Thyroid gland (tissue), 4 donors: ENCODE measurements at regions not wholly inside any gene's neighbourhood (a gene's known extent, or its start where the extent isn't known, plus 50 kb on each side); places are given as distances from the start of the nearest gene placed in this dataset.

Experiments used
- POLR2A ChIP-seq, 2 donors: fragments of 450-650 bp; IDR thresholded peaks; one replicate each; pipeline ENCODE4 v1.6.1; 2017; ENCODE audit warnings: antibody characterized with exemption in 2 of 2, mild to moderate bottlenecking in 2 of 2, moderate library complexity in 1 of 2
- TF ChIP-seq, protein P1 (sequence below), 6 experiments: fragments of 200-600 bp in 3 of 6; fragments of 450-650 bp in 3 of 6; sonication (generic) in 3 of 6; IDR thresholded peaks; one replicate each; pipeline ENCODE4 v1.5.1; 2016 to 2019; ENCODE audit warnings: antibody characterized with exemption in 6 of 6, mild to moderate bottlenecking in 2 of 6, inconsistent platforms in 1 of 6, moderate library complexity in 1 of 6

DNA sequence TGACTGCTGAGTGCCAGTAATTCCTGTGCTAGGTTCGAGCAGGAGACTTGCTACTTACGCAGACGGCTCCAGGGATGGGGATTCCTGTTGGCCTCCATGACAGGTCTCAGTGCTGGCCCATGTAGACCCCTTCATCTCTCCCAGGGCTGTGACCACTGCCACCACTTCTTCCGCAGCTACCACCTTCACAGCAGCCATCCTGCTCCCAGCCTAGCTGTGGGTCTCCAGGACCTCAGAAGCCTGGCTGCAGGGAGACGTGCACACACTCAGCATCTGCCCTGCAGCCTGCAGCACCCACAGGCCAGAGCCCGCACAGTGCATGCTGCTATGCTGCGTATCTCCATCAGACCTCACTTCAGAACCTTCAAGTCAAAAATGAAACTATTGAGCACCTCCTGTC, 1503.9 kb downstream of the BRD1 start:
- TF ChIP-seq, protein P1, sequence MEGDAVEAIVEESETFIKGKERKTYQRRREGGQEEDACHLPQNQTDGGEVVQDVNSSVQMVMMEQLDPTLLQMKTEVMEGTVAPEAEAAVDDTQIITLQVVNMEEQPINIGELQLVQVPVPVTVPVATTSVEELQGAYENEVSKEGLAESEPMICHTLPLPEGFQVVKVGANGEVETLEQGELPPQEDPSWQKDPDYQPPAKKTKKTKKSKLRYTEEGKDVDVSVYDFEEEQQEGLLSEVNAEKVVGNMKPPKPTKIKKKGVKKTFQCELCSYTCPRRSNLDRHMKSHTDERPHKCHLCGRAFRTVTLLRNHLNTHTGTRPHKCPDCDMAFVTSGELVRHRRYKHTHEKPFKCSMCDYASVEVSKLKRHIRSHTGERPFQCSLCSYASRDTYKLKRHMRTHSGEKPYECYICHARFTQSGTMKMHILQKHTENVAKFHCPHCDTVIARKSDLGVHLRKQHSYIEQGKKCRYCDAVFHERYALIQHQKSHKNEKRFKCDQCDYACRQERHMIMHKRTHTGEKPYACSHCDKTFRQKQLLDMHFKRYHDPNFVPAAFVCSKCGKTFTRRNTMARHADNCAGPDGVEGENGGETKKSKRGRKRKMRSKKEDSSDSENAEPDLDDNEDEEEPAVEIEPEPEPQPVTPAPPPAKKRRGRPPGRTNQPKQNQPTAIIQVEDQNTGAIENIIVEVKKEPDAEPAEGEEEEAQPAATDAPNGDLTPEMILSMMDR (IDR thresholded peaks at IDR 0.05) = no peak
- no peak for TF ChIP-seq POLR2A (IDR thresholded peaks at IDR 0.05)
